ENCODE measurements at regions not wholly inside any gene's neighbourhood (a gene's known extent, or its start where the extent isn't known, plus 50 kb on each side); places are given as distances from the start of the nearest gene placed in this dataset.

GRCh38 chr6:103819509-103819908 lies 1040.2 kb downstream of the HACE1 start (continued):
- TF ChIP-seq KMT2B (CRISPR knock-in tag; IDR thresholded peaks at IDR 0.05), result no peak
- TF ChIP-seq ZBTB2 (CRISPR knock-in tag; IDR thresholded peaks at IDR 0.05; ENCODE audit: low read depth), result no peak
- TF ChIP-seq ZBTB4 (CRISPR knock-in tag; IDR thresholded peaks at IDR 0.05; ENCODE audit: borderline replicate concordance), result no peak
- no peak for TF ChIP-seq ZFP82 (CRISPR knock-in tag; IDR thresholded peaks at IDR 0.05; ENCODE audit: borderline replicate concordance)

GRCh38 chr6:103812970-103813369 lies 1046.7 kb downstream of the HACE1 start:
- TF ChIP-seq MBNL3 (CRISPR knock-in tag; conservative IDR thresholded peaks at IDR 0.05) (no peak), ZFP41 (CRISPR knock-in tag; IDR thresholded peaks at IDR 0.05; ENCODE audit: borderline replicate concordance) (no peak), TRIM24 (CRISPR knock-in tag; IDR thresholded peaks at IDR 0.05) (no peak)
- POLR2A ChIA-PET, result no interaction called here
- CTCF ChIA-PET (ENCODE audit: low intra/inter-chr PET ratio, low total read pairs), result no interaction called here
- no peaks in the 10 kb centered on the region for H3K9me3 ChIP-seq (ENCODE audit: low read length)
- in situ Hi-C loops (cut with HindIII; ENCODE audit: extremely low pct_ligation_motif_present, low pct_unique_long_range_greater_than_20kb), result no loop called here
- no peaks in the 10 kb centered on the region for H3K4me1 ChIP-seq (ENCODE audit: insufficient read depth, low read length)
- H3K27ac ChIP-seq (ENCODE audit: extremely low read length, insufficient read depth, low read length), result no peak overlapping the region
- DNase-seq (ENCODE audit: low spot score) (no peak), FAIRE-seq (no peak), ATAC-seq (no peak)
- H3K9ac ChIP-seq (ENCODE audit: insufficient read depth, low read depth, low read length), result no peak overlapping the region
- H3K4me2 ChIP-seq (ENCODE audit: low read depth, low read length), result no peak overlapping the region
- H4K20me1 ChIP-seq (ENCODE audit: insufficient read depth, low read length), result no peaks in the 10 kb centered on the region
- H3K4me3 ChIP-seq (replicated peaks in 1 of 3; ENCODE audit: insufficient read depth in 1 of 3, low read depth in 2 of 3, low read length in 3 of 3), result no peak overlapping the region
- no peaks in the 10 kb centered on the region for H3K27me3 ChIP-seq (ENCODE audit: control insufficient read depth in 1 of 2, insufficient read depth in 2 of 2, low read length in 2 of 2)
- no peaks in the 10 kb centered on the region for H3K79me2 ChIP-seq (ENCODE audit: insufficient read depth, low read length)
- no peaks in the 10 kb centered on the region for H3K36me3 ChIP-seq (replicated peaks in 1 of 2; ENCODE audit: control insufficient read depth in 1 of 2, insufficient read depth in 2 of 2, low read length in 2 of 2)
- intact Hi-C loops (cut with micrococcal nuclease; ENCODE audit: unreplicated experiment), result no loop called here
- H2AFZ ChIP-seq (ENCODE audit: low read length), result no peak overlapping the region
- no TSS peak for BruUV-seq (replicated peaks)

All from HepG2 (cell line).